GM10266 (cell line): ENCODE measurements at regions not wholly inside any gene's neighbourhood (a gene's known extent, or its start where the extent isn't known, plus 50 kb on each side); places are given as distances from the start of the nearest gene placed in this dataset.
"Not testable (repeated sequence)": the region's sequence is repeated elsewhere in the genome, so short reads cannot be mapped to it uniquely, and the experiment has no call there.

Experiments
- DNase-seq: peaks from one replicate; pipeline ENCODE4 v3.0.0; 2012; ENCODE audit errors: extremely low spot score
- TF ChIP-seq, protein P1 (sequence below): IDR thresholded peaks from 2 replicates; pipeline ENCODE4 v1.5.1; 2012; ENCODE audit warnings: mild to moderate bottlenecking, low read depth; ENCODE audit not compliant: control insufficient read depth, insufficient read depth; ENCODE audit errors: missing control alignments

DNA sequence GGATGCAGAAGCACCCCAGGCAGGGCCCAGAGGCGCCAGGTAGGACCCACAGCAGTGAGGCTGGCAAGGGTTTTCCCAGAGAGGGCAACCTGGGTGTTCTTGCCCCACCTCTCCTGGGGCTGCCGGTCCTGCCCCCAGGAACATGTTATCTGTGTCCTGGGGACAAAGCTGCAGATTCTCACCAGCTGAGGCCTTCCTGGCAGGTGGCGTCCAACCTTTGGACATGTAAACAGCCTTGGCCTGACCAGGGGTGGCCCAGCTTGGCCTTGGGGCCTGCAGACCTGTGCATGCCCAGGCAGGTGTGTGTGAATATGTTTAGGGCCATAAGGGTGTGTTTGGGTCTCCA, 101.8 kb upstream of the LARP1 start:
- TF ChIP-seq, protein P1, sequence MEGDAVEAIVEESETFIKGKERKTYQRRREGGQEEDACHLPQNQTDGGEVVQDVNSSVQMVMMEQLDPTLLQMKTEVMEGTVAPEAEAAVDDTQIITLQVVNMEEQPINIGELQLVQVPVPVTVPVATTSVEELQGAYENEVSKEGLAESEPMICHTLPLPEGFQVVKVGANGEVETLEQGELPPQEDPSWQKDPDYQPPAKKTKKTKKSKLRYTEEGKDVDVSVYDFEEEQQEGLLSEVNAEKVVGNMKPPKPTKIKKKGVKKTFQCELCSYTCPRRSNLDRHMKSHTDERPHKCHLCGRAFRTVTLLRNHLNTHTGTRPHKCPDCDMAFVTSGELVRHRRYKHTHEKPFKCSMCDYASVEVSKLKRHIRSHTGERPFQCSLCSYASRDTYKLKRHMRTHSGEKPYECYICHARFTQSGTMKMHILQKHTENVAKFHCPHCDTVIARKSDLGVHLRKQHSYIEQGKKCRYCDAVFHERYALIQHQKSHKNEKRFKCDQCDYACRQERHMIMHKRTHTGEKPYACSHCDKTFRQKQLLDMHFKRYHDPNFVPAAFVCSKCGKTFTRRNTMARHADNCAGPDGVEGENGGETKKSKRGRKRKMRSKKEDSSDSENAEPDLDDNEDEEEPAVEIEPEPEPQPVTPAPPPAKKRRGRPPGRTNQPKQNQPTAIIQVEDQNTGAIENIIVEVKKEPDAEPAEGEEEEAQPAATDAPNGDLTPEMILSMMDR: no peak
- no peak for DNase-seq

DNA sequence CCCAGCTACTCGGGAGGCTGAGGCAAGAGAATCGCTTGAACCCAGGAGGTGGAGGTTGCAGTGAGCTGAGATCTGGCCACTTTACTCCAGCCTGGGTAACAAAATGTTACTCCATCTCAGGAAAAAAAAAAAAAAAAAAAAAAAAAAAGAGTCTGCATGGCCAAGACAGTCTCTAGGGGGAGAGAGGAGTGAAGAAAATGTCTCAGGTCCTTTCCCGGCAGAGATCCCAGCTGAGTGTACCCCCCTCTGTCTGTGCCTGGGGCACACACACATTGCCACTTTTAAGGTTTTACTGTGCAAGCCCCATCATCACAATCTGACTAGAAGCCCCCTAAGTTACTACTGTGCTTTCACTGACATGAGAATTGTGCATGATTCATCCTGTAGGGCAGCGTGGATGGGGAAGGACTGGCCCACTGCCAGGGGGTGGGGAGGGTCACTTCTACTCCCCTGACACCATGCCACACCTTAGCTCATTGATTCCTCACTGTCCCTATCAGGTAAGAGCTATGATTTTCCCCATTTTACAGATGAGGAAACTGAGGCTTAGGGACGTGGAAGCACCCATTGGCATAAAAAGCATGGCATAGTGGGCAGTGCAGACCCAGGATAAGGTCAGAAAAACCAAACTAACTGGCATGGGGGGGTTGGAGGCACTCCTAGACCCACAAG, 102.3 kb upstream of the LARP1 start:
- TF ChIP-seq, protein P1: no peak
- no peak for DNase-seq

DNA sequence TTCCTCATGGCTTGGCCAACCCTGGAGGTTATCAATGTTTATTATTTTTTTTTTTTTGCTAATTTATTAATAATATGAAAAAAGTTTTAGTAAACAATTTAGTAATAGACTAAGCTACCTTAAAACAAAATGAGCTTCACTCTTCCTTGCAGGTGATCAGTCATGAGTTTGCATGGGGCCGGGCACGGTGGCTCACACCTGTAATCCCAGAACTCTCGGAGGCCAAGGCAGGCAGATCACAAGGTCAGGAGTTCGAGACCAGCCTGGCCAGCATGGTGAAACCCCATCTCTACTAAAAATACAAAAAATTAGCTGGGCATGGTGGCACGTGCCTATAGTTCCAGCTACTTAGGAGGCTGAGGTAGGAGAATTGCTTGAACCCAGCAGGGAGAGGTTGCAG, 103.4 kb upstream of the LARP1 start:
- not testable (repeated sequence) for DNase-seq

DNA sequence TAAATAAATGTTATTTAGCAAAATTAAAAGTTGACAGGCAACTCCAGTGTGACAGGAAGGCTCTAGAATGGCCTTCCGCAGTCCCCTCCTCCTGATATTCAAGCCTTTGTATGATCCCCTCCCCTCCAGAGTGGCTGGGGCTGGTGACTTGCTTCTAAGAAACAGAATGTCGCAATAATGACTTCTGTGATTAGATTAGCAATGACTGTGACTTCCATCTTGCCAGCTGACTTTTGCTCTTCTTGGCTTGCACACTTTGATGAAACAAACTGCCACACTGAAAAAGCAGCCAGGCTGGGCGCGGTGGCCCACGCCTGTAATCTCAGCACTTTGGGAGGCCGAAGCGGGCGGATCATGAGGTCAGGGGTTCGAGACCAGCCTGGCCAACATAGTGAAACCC, 106.5 kb upstream of the LARP1 start:
- DNase-seq: no peak
- TF ChIP-seq, protein P1: no peak

DNA sequence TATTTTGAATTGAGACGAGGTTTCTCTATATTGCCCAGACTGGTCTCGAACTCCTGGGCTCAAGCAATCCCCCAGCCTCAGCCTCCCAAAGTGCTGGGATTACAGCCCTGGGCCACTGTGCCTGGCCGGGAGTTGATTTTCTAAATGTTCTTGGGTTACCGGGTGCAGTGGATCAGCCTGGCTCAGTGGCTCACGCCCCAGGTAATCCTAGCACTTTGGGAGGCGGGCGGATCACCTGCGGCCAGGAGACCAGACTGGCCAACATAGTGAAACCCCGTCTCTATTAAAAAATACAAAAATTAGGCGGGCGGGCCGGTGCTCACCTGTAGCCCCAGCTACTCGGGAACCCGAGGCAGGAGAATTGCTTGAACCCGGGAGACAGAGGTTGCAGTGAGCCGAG, 106.9 kb upstream of the LARP1 start:
- no peak for DNase-seq
- TF ChIP-seq, protein P1: no peak

DNA sequence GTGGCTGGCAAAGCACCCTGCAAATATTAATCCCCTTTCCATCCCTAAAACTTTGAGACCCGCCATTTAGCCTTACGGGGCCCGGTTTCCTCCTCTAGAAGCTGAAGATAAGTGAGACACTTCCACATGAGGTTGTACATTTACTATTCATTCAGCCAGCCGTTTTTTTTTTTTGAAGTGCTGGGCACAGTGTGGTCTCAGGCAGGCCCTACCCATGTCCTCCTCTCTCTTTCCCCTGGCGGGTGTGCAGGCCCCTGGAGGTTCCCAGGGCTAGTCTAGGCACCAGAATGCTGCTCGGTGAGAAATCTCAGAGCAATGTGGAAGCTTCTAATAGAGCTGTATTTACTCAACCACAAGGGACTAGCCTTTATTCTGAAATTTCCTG, 107.4 kb upstream of the LARP1 start:
- DNase-seq: no peak
- TF ChIP-seq, protein P1: no peak

DNA sequence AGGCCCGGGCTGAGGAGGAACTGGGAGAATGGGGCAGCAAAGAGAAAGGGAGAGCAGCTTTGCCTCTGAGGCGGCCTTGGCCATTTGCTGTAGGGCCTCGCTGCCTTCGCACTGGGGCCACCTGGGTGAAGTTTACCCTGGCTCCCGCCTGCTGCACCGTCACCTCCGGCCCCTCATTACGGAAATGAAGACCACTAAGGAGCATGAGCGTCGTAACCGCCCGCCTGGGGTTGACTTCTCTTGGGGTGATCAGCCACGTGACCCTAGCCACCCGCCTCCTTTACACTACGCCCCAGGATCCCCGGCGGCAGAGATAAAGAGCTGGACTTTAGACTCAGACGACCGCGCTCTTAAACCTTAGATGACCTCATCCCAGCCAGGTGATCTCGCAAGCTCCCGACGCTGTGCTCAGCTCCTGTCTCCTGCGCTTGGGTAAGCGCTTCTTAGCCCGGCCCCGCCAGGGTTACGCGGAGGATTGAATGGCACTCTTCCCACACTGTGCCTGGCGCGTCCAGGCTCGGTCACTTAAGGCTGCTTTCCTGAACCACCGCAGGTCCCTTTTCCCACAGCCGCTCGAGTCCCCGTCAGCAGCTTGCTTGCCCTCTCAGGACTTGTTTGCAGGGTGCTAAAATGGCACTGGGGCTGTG, 107.9 kb upstream of the LARP1 start:
- no peak for DNase-seq
- TF ChIP-seq, protein P1: no peak

DNA sequence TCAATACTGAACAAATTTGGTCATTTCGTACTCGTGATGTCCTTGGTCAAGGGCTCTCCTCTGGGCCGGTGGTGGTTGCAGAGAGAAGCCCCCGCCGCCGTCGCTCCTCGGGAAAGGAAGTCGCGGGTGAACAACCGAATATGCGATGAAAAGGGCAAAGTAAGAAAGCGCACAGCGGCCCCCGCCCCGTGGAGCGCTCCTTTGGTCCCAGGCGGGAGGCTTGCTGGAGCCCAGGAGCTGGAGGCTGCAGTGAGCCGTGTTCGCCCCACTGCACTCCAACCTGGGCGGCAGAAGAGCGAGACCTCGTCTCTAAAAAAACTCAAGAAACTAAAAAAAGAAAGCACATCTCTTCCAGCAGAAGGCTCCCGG, 108.4 kb upstream of the LARP1 start:
- no peak for DNase-seq
- TF ChIP-seq, protein P1: no peak
